Endothelial cell of umbilical vein (primary cell): ENCODE measurements at regions not wholly inside any gene's neighbourhood (a gene's known extent, or its start where the extent isn't known, plus 50 kb on each side); places are given as distances from the start of the nearest gene placed in this dataset.

Experiments
- BruUV-seq: library from RNA; stranded (reverse); fragments of 400-500 nt; replicated peaks from 2 replicates; lab custom pipeline; 2021; lab: Mats Ljungman, UMichigan
- CTCF ChIA-PET: fragments of 300-600, 350-600 bp; sonication (Branson Sonifier 250); formaldehyde crosslinking; loops from one replicate; lab custom pipeline; 2021; ENCODE audit warnings: antibody characterized with exemption, inconsistent platforms; lab: Charles Lee
- POLR2A ChIA-PET: fragments of 300-600, 350-600 bp; sonication (Branson Sonifier 250); formaldehyde crosslinking; loops from one replicate; lab custom pipeline; 2021; ENCODE audit warnings: antibody characterized with exemption, inconsistent platforms; lab: Charles Lee
- DNase-seq: peaks from one replicate; pipeline ENCODE4 v3.0.0-alpha.2; 2011; ENCODE audit warnings: low read depth, low spot score
- FAIRE-seq: peaks from 2 replicates; lab custom pipeline; 2011; peaks lifted over from hg19 to GRCh38; lab: Jason Lieb, UNC
- H2AFZ ChIP-seq: 2 replicates; pipeline ENCODE4 v1.6.0; 2012; ENCODE audit warnings: low read depth, low read length, control low read depth, inconsistent platforms
- H3K27ac ChIP-seq: 2 replicates; pipeline ENCODE4 v1.5.1; 2011; ENCODE audit warnings: low read depth, mild to moderate bottlenecking, control low read depth, low read length, moderate library complexity; ENCODE audit not compliant: insufficient read depth
- H3K27me3 ChIP-seq, 2 experiments: 2 replicates each; pipeline versions ENCODE4 v1.6.0 to v1.6.1; 2011; ENCODE audit warnings: low read length in 2 of 2, mixed read lengths in 1 of 2; ENCODE audit not compliant: control insufficient read depth in 2 of 2, insufficient read depth in 2 of 2
- H3K36me3 ChIP-seq, 2 experiments: 2 replicates in 1 of 2; 3 replicates in 1 of 2; pipeline ENCODE4 v1.5.1; 2011; ENCODE audit warnings: low read length in 2 of 2, mild to moderate bottlenecking in 1 of 2, moderate library complexity in 1 of 2; ENCODE audit not compliant: control insufficient read depth in 2 of 2, insufficient read depth in 2 of 2; ENCODE audit errors: extremely low read depth in 1 of 2
- H3K4me1 ChIP-seq: 3 replicates; pipeline ENCODE4 v1.5.1; 2011; ENCODE audit warnings: mild to moderate bottlenecking, low read length; ENCODE audit not compliant: control insufficient read depth, insufficient read depth; ENCODE audit errors: extremely low read depth
- H3K4me2 ChIP-seq: 2 replicates; pipeline ENCODE4 v1.6.1; 2011; ENCODE audit warnings: low read length, control low read depth, mixed read lengths; ENCODE audit not compliant: insufficient read depth
- H3K4me3 ChIP-seq, 3 experiments: fragments of 200-600 bp in 1 of 3; sonication (generic), shearing (Covaris generic) in 1 of 3; replicated peaks in 1 of 3; 2 replicates each; pipeline ENCODE4 v1.5.1; 2011 to 2016; ENCODE audit warnings: control low read depth in 3 of 3, low read length in 3 of 3, mild to moderate bottlenecking in 2 of 3, inconsistent platforms in 1 of 3, low read depth in 1 of 3, moderate library complexity in 1 of 3; ENCODE audit not compliant: insufficient read depth in 1 of 3
- H3K79me2 ChIP-seq: 2 replicates; pipeline ENCODE4 v1.6.0; 2012; ENCODE audit warnings: low read length, inconsistent platforms; ENCODE audit not compliant: control insufficient read depth, insufficient read depth
- H3K9ac ChIP-seq: replicated peaks from 2 replicates; pipeline ENCODE3; 2011; ENCODE audit warnings: low read length, control low read depth; ENCODE audit not compliant: insufficient read depth; ENCODE audit errors: extremely low read depth
- H3K9me1 ChIP-seq: replicated peaks from 3 replicates; pipeline ENCODE4 v1.6.0; 2011; ENCODE audit warnings: mild to moderate bottlenecking, low read length; ENCODE audit not compliant: control insufficient read depth, insufficient read depth; ENCODE audit errors: extremely low read depth
- H3K9me3 ChIP-seq: replicated peaks from 2 replicates; pipeline ENCODE4 v1.5.1; 2012; ENCODE audit warnings: low read length, inconsistent platforms; ENCODE audit not compliant: control insufficient read depth, insufficient read depth
- H4K20me1 ChIP-seq: replicated peaks from 2 replicates; pipeline ENCODE3; 2011; ENCODE audit warnings: mild to moderate bottlenecking, low read length; ENCODE audit not compliant: control insufficient read depth, insufficient read depth; ENCODE audit errors: extremely low read depth
- CTCF ChIP-seq, 2 donors: IDR thresholded peaks; 1 replicate in 1 of 2; 2 replicates in 1 of 2; pipeline ENCODE4 v1.5.1; 2011; ENCODE audit warnings: low read length in 2 of 2, mild to moderate bottlenecking in 2 of 2, moderate library complexity in 2 of 2, control low read depth in 1 of 2, inconsistent platforms in 1 of 2, low read depth in 1 of 2; ENCODE audit not compliant: insufficient read depth in 1 of 2; ENCODE audit errors: extremely low read depth in 1 of 2
- FOS ChIP-seq: IDR thresholded peaks from 2 replicates; pipeline ENCODE4 v1.6.1; 2011; ENCODE audit warnings: mild to moderate bottlenecking, low read length, moderate library complexity, borderline replicate concordance; ENCODE audit not compliant: insufficient read depth
- GATA2 ChIP-seq: IDR thresholded peaks from 2 replicates; pipeline ENCODE4 v1.7.0; 2011; ENCODE audit warnings: low read depth, mild to moderate bottlenecking, moderate library complexity, mixed read lengths, low read length; ENCODE audit not compliant: insufficient read length, insufficient read depth
- MAX ChIP-seq: IDR thresholded peaks from 2 replicates; pipeline ENCODE4 v1.6.1; 2011; ENCODE audit not compliant: insufficient read depth, insufficient read length
- MYC ChIP-seq: IDR thresholded peaks from one replicate; pipeline ENCODE4 v1.6.1; 2011; ENCODE audit warnings: mild to moderate bottlenecking, low read depth, low read length
- POLR2A ChIP-seq: IDR thresholded peaks from 2 replicates; pipeline ENCODE4 v1.6.1; 2012; ENCODE audit warnings: low read depth, mild to moderate bottlenecking, control low read depth, low read length
- POLR2AphosphoS5 ChIP-seq: IDR thresholded peaks from 2 replicates; pipeline ENCODE4 v1.6.1; 2012; ENCODE audit warnings: low read depth, mild to moderate bottlenecking, control low read depth, low read length, moderate library complexity; ENCODE audit not compliant: insufficient read depth
- dilution Hi-C: fragments of 300-500 bp; cut with MboI; formaldehyde crosslinking; loops from one replicate; pipeline ENCODE4 v1.15.0; 2019; ENCODE audit warnings: low sequenced_read_pairs; ENCODE audit not compliant: extremely low pct_ligation_motif_present
- intact Hi-C: fragments of 100-400 bp; cut with micrococcal nuclease; formaldehyde crosslinking; loops from one replicate; pipeline ENCODE4 v1.10.0; 2022

DNA sequence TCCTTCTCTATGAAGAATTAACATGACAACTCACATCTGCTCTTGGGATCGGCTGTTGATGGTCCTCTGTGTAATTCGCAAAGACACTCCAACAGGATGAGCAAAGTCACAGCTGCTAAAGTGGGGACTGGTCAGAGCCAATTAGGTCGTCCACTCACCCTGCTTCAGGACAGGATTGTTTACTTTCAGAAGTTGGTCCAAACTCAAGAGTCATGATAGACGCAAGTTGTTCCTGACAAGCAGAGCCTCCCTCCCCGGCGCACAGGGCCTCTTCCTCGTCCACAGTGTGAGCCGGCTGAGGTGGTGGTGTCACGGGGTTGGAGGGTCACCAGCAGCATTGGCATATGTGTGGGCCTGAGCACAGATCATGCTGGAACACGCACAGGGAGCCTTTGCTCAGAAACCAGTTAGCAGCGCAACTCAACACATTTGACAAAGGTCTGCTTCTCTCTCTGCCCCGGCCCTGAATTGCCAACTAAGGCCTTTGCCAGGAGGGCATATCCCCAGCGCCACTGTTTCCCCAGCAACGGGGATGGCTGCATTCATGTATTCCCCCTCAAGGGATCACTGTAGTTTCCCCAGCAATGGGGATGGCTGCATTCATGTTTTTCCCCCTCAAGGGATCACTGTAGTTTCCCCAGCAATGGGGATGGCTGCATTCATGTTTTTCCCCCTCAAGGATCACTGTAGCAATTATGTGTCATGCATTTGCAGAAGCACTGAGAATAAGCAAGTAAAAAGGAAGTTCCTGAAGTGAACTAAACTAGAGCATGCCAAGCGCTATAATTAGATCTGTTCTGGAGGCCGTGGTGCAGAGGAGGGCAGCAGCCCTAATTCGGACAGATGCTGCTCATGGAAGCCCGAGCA is 111.7 kb downstream of the THBS2 start:
- H3K27me3 ChIP-seq = no peaks in the 10 kb centered on the region
- H3K9me3 ChIP-seq = no peaks in the 10 kb centered on the region
- no peak overlapping the region for H3K27ac ChIP-seq
- DNase-seq (no peak), FAIRE-seq (no peak)
- no peak overlapping the region for H3K4me2 ChIP-seq
- no peaks in the 10 kb centered on the region for H3K9me1 ChIP-seq
- H3K36me3 ChIP-seq = no peaks in the 10 kb centered on the region
- intact Hi-C loops = no loop called here
- H3K79me2 ChIP-seq = no peaks in the 10 kb centered on the region
- ChIA-PET CTCF (no interaction called here), POLR2A (no interaction called here)
- no peak overlapping the region for H2AFZ ChIP-seq
- H3K4me1 ChIP-seq = no peaks in the 10 kb centered on the region
- no peaks in the 10 kb centered on the region for H4K20me1 ChIP-seq
- H3K4me3 ChIP-seq = no peak overlapping the region
- dilution Hi-C loops = no loop called here
- no peak overlapping the region for H3K9ac ChIP-seq
- no TSS peak for BruUV-seq
- TF ChIP-seq MAX = no peak
- no peak for TF ChIP-seq POLR2A
- TF ChIP-seq FOS = no peak

DNA sequence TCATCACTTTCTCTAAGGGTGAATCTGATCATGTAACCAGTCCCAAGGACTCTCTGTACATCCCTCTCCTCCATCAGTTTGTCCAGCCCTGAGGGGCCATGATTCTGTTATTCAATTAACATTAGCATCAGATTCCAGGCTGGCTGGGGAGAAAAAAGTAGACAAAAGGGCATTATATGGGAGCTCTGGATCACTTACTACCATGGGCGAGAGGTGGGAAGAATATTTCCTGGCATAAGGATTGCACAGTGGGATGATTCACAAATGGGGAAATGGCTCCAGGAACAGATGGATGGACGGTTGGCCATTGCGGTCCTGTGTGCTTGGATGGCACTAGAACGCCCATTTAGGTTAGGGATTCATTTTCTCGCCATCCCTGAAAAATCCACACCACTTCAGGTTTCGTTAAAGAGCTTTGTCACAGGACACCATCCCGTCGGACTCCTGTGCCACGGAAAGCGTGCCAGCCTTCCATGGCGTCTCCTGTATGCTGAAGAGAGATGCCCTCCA is 112.6 kb downstream of the THBS2 start:
- Histone ChIP-seq H3K79me2 (no peaks in the 10 kb centered on the region), H3K27me3 (no peaks in the 10 kb centered on the region), H3K4me1 (no peaks in the 10 kb centered on the region), H3K4me3 (no peak overlapping the region), H2AFZ (no peak overlapping the region), H3K9me3 (no peaks in the 10 kb centered on the region), H3K9ac (no peak overlapping the region), H4K20me1 (no peaks in the 10 kb centered on the region), H3K4me2 (no peak overlapping the region), H3K9me1 (no peaks in the 10 kb centered on the region), H3K27ac (no peak overlapping the region), H3K36me3 (no peaks in the 10 kb centered on the region)
- DNase-seq (no peak), FAIRE-seq (no peak)
- dilution Hi-C loops (no loop called here), intact Hi-C loops (no loop called here)
- TF ChIP-seq POLR2AphosphoS5 = no peak
- no peak for TF ChIP-seq GATA2
- TF ChIP-seq MYC = no peak
- TF ChIP-seq CTCF (IDR thresholded peaks at IDR 0.05; ENCODE audit: extremely low read depth in 1 of 2, insufficient read depth in 1 of 2, low read depth in 1 of 2, low read length in 2 of 2) = no peak
- ChIA-PET POLR2A (no interaction called here), CTCF (no interaction called here)
- BruUV-seq = no TSS peak
